Forelimb muscle (tissue), 1 donor: ENCODE measurements at regions not wholly inside any gene's neighbourhood (a gene's known extent, or its start where the extent isn't known, plus 50 kb on each side); places are given as distances from the start of the nearest gene placed in this dataset.
"Not testable (repeated sequence)": the region's sequence is repeated elsewhere in the genome, so short reads cannot be mapped to it uniquely, and the experiment has no call there.

Experiments used
- DNase-seq: peaks from one replicate; pipeline ENCODE4 v3.0.0-alpha.2; 2013; ENCODE audit warnings: low read depth

DNA sequence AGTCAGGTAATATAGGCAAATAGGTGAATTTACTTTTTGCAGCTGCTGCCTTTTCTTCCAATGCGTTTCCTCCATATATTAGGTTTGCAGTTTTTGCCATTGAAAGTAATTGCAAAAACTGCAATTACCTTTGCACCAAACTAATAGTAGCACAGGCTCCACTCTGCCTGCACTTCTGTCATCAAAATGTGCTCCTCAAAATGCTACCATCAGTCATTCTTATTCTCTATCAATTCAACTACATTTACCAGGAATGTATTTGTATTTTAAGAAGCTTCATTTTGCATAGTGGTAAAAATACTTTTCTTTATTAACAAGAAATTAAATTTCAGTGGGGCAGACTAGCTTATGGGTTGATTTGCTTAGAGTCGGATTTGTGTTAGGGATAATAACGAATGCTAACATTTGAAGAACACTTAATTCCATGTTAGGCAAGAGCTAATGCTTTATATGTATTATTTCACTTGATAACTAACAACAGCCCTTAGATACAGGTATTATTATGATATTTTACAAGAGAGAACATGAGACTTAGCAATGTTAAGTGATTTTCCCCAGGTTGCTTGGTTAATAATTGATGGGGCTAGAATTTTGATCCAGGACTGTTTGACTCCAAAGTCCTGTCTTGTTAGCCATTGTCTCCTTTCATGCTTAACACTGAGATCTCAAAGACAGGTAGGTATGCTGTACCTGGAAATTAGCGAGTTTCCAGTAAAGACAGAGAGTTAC, 300.4 kb downstream of the MAN2A1 start:
- DNase-seq = no peak

DNA sequence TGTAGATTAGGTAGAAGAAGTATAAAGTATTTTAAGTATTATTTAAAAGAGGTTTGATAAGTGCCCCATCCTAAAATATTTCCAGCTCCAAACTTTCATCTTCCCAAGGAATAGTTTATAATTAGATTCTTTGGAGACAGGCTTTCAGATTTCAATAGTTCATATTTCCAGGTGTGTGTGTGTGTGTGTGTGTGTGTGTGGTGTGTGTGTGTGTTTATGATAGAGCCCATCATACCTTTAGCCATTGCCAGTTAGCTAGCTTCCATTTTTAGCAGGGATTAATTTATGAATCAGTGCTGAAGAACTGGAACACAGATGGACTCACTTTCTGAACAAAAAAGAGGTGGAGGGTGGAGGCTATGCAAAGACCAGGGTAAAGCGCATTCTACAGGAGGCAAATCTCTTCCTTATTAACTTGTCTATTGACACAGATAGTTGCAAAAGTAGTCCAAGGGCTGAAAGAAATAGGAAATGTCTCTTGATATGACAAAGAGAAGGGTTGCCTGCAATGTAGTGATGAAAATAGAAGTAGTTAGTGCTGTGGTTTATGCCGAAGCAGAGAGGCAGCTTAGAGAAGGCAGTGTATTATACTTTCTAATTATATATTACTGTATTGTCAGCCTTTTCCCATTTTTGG, 301.1 kb downstream of the MAN2A1 start:
- DNase-seq = no peak

DNA sequence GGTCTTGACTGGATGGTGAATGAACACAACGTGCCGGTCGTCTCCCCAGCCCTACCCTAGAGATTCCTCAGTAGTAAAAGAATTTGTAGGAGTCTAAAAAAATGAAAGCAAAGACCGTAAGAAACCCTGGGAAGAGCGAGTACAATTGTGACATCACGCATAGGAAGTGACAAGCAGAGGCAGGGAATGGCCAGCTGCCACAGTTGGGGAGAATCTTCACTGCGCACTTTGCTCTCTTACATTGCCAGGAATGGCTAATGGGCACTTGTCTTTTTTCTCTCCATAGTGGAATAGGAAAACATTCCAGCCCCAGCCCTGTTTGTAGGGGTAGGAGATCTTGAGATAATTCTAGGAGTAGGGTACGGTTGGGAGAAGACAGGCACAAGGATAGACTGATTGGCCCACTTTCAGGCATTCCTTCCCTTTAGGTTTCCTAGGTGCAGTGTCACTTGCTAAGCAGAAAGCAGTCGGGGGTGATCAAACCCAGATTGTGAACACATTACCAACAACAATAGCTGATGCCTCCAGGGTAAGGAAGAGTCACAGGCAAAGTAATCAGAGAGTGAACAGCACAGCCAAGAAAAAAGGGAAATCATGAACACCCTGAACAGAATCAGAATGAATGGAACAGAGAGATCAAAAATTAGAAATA, 302.7 kb downstream of the MAN2A1 start:
- DNase-seq = no peak

DNA sequence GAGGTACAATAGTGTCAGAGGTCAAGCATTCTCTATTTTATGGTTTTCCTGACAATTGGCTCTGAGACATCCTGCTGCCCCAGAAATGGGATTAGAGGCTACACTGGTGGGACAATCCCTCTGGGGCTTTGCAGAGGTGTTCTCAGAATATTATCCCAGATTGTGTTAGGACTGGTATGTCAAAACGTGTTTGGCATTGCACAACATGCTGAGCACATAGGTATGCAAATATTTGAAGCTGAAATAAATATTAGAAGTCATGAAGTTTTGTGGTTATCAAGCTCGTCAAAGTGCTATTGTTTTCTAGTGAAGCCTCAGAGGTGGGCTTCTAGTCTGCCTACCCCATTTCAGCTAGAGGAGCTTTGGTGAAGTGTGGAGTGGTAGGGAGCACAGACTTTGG, 304.4 kb downstream of the MAN2A1 start:
- DNase-seq = no peak

DNA sequence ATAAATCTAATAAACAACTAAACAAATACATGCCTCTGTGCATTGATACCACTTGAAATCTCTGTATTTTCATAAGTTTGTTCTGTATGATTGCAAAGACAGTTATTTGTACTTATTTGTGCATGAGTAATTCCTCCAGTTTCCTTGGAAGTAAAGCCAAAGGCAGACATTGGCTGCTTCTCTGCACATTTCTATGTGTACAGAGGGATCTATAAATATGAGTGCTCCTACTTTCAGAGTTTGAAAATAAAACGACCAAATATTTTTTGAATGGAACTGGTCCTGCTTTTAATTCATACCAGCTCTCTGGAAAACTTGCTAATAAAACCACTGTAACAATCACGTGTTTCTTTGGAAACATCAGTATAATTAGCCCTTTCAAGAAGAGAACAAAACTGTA, 306.5 kb downstream of the MAN2A1 start:
- peak; percentile 46 for DNase-seq

DNA sequence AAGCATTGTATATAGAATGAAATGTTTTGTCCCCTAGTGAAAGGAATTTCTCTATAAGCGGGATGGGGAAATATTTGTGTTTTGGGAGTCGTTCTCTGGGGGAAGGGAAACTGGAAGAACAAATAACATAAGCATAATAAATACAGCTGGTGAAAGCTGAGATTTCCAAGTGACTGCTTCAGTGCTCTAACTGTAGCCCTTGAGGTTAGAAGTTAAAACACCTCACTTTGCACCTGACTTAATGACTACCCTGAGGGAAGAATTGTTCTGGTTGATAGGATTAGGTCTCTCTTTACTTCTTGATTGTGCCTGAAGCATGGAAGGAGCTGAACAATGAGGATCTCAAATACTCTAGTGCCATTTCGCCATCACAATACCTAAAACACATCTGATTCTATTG, 307.4 kb downstream of the MAN2A1 start:
- no peak for DNase-seq

DNA sequence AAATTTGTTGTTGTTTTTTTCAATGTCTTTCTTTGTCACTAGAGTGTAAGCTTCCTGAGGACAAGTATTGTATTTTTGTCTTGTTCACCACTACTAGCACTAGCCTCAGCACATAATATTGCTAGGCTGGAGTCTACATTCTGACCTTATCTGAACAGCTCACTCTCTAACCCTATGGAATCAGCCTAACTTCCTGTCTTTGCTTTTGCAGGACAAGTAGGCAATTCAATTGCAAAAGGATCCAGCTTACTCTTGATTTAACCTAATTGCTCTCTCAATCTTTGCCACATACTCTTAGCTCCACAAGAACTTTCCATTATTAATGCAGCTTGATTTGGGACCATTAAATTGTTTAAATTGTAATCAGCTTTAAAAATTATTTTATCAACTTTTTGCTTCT, 308.5 kb downstream of the MAN2A1 start:
- no peak for DNase-seq

DNA sequence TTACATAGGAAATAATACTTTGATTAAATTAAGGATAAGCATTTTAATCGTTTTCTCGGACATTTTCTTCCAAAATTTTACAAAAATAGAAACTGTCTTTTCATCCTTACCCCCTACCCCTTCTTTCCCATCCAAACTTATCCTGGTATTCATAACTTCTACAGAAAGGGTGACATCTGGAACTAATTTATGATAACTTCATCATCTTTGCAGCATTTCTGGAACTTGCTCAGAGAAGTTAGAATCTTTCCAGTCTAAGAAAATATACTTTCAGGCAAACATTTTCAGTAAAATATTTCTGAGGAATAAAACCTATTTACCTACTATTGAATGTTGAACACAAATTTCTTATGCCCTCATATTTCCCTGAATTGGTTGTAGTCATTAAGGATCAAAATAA, 309.0 kb downstream of the MAN2A1 start:
- DNase-seq = no peak

DNA sequence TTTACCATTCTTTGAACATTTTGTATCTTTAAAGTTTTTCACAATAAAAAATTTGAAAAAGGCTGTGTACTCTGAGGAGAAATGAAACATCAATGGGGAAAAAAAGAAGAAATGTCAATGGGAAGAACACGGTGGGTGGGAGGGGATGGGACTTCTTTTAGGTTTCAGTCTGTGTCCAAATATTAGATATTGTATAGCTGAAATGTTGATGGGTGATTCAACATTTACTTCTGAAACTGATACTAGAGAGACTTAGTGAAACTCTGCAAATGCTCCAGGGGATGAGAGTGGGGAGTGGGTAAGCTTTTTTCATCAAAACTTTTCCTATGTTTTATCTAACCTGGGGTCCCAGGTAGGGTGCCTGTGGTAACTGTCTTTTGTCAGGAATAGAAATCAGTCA, 311.9 kb downstream of the MAN2A1 start:
- DNase-seq = no peak

DNA sequence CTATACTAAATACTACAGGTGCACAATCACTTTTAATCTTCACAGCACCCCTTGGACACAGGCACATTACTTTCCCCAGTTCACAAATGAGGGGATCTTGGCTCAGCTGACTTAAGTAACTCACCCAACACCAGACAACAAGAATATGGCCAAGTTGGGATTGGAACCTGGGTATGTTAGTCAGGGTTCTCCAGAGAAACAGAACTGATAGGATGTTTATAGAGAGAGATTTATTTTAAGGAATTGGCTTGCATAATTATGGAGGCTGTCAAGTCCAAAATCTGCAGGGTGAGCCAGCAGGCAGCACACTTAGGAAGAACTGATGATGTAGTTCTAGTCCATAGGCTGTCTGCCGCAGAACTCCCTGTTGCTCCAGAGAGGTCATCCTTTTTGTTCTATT, 312.9 kb downstream of the MAN2A1 start:
- DNase-seq = no peak

DNA sequence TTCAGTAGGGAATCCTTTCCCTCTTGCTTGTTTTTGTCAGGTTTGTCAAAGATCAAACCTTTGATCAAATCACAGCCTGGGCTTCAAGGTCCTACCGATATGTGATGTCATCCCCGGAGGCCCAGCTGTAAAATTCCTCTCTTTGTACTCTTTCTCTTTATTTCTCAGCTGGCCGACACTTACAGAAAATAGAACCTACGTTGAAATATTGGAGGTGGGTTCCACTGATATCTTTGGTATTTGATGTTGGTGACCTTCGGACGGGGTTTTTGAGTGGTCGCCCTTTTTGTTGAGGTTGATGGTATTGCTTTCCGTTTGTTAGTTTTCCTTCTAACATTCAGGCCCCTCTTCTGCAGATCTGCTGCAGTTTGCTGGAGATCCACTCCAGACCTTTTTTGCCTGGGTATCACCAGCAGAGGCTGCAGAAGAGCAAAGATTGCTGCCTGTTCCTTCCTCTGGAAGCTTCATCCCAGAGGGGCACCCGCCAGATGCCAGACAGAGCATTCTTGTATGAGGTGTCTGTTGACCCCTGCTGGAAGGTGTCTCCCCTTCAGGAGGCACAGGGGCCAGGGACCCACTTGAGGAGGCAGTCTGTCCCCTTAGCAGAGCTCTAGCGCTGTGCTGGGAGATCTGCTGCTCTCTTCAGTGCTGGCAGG, 316.3 kb downstream of the MAN2A1 start:
- DNase-seq = not testable (repeated sequence)

DNA sequence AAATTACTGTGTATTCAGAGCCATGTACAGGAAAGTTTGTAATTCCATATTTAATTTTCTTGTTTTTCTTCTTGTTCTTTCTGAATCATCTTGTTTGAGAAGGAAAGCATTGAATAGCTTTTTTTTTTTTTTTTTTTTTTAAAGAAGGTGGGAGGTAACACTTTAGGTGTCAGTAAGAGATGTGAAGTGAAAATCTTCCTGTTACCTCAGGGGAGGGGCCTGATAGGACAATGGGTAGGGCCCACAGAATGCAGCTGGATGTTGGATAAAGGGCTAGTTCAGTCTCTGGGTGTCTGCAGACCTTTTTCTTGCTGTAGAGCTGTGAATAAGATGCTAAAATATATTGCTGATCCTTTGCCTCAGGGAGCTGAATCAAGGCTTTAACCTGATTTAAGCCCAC, 317.4 kb downstream of the MAN2A1 start:
- no peak for DNase-seq

DNA sequence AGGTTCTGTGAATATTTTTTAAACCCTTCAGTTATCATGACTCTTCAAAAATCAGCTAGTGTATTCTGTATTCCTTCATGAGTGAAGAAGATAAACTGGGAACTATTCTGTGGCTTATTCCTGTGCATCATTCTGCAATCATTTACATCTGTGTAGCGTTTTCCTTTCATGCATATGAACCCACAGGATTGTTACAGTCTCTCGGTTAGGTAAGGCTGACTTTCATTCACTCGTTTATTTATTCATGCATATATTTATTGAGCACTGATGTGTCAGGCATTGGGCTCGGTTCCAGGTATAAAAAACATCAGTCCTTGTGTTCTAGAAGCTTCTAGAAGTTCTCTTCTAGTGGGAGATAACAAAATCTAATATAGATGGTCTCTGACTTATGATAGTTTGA, 318.4 kb downstream of the MAN2A1 start:
- no peak for DNase-seq

DNA sequence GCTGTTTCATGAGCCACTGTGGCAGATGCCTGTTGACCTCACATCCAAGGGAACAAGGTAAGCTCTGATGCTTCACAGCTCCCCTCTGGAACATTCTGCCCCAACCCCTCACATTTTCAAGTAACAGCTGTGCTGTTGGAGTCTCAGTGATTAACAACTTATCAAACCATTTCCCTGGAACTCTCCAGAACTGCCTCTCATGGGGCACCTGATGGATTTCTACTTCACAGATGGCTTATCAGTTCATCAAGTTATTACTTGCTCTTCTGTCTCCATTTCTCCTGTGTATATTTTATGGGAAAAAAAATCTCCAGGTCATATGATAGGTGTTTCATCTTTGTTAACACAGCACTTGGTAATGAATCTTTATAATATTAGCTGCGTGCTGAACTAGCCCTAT, 322.4 kb downstream of the MAN2A1 start:
- DNase-seq = no peak

DNA sequence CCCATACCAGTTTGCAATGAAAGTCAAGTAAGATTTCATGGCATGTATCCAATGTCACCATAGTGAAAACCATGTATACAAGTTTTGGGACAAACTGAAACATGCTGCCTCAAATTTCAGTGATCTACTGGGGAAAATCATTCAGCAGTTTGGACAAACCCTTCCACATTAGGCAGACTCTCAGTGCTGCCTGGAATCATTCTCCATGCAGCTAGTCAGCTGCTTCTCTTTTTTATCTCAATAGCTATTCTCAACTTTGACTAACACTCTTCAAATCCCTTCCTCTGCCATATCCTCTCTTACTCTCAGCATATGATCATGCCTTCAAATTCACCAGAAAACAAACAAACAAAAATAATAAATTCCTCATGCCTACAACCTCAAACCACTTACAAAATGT, 323.3 kb downstream of the MAN2A1 start:
- no peak for DNase-seq

DNA sequence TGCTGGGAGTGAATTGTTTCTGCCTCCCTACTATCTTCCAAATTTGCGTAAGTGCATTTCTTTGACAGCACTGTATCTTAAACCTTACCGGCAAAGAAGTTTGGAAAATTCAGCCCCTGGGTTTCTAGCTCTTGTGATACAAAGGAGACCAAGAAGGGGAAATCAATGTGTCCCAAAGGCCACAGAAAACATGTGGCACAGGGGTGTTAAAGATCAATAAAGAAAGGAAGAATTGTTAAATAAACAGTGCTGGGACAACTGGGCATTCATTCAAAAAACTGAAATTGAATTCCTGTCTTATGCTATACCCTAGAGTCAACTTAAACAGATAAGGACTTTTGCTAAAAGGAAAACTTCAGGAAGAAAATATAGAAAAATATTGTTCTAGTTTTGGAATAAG, 328.1 kb downstream of the MAN2A1 start:
- no peak for DNase-seq

DNA sequence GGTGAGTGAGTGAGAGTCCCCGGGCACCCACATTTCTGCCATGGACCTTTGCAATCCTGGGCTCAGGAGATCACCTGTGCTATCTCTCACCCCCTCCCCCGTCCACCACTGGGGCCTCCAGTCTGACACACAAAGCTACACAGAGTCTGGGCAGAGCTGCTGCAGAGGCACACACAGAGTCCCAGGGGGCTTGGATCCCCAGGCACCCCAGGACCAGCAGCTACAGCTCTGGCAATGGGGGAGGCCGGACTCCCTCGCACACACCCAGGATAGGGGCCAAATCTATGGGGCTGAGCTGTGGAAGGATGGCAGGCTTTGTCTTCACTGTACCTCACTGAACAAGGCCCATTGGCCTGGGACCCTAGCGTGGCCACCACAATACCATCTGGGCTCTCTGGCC, 328.8 kb downstream of the MAN2A1 start:
- DNase-seq = no peak

DNA sequence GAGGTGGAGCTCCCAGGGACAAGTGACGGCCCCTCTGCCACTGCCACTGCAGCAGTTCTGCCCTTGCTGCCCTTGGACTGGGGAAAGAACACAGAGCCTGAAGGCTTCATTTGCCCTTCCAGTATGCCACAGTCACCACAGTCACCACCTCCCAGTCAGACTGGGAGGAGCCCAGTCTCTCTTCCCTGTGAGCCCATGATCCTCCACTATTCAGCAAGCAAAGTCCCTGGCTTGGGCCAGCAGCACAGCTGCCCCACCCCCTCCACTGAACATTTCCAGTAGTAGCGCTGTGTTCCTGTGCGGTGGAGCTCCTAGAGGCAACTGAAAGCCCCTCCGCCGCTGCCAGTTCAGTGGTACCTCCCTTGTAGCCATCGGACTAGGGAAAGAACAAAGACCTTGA, 329.4 kb downstream of the MAN2A1 start:
- DNase-seq = no peak

DNA sequence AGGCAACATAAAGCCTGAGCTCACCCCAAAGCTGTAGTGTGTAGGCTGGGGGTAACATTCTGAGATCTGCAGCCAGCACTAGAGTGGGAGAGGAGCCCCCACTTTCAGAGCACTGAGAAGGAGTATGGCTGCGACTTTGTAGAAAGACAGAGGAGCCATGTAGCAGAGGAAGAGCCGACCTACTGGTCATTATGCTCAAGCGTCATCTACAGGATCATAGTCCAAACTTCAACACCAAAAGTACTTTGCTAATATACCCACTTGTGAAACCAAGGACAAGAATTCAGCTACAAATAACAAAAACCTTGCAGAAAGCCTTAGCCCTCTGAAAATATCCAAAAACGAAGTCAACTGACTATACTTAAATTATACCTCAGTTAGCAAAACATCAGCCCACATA, 330.1 kb downstream of the MAN2A1 start:
- DNase-seq = no peak

DNA sequence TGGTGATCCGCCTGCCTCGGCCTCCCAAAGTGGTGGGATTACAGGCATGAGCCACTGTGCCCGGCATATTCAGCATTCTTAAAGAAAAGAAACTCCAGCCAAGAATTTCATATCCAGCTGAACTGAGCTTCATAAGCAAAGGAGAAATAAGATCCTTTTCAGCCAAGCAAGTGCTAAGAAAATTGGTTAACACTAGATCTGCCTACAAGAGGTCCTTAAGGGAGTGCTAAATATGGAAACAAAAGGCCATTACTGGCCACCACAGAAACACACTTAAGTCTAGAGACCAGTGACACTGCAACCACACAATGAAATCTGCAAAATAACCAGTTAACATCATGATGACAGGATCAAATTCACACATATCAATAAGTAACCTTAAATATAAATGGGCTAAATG, 331.5 kb downstream of the MAN2A1 start:
- DNase-seq = no peak

DNA sequence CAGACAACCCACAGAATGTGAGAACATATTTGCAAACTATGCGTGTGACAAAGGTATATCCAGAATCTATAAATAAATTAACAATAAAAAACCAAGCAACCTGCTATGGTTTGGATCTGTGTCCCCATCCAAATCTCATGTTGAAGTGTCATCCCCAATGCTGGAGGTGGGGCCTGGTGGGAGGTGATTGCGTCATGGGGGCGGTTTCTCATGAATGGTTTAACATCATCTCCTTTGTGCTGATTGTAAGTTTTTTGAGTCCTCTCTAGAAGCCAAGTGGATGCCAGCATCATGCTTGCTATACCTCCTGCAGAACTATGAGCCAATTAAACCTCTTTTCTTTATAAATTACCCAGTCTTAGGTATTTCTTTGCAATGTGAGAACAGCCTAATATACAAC, 335.4 kb downstream of the MAN2A1 start:
- no peak for DNase-seq

DNA sequence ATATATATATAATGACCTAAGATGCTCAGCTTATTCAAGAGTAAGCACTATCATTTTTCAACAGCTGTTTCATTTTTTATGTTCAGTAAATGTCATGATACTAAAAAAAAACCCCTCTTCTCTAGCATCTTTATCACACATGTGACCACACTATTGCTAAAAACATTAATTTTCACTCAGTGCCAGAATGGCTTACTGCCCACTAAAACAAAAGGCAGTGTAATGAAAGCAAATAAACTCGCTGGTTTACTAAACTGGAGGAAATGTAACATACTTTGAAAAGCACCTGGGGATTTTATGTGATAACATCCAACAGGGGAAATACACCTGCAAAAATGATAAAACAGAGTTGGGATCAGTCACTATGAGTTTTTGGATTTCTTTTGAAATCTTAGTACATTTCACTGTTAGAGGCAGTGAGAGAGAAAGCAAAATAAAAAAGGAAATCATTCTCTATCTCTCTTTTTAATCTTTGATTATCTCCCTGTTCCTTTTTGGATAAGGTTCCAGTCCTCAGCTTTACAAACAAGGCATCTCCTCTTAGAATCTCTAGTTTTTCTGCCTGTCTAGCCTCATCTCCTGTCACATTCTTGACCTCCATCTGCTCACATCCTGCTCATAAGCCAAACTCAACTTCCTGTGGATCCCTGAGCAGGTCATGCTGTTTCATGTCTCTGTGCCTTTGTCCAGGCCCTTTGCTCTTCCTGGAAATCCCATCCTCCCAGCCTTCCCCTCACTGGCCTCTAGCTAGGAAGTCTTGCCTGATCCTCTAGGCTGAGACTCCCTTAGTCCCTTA, 338.0 kb downstream of the MAN2A1 start:
- no peak for DNase-seq
